ENCODE measurements at regions not wholly inside any gene's neighbourhood (a gene's known extent, or its start where the extent isn't known, plus 50 kb on each side); places are given as distances from the start of the nearest gene placed in this dataset.

DNA sequence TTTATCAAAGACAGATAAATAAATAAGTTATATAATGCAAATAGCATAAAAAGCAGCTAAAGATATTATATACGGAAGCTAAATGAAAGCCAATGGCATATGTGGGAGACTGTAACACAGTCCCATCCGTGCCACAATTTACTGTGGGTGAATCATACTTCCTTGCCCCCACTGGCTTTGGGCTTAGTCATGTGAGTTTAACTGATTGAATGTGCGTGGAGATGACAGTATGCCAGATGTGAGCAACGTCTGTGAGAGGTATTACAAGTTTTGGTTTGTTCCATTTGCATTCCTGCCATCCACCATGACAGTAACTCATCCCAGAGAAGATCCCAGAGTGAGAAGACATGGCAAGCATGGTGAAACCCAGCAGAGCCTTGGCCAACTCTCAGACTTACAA, 340.0 kb downstream of the SUCLA2 start:
- TF ChIP-seq, protein P1, sequence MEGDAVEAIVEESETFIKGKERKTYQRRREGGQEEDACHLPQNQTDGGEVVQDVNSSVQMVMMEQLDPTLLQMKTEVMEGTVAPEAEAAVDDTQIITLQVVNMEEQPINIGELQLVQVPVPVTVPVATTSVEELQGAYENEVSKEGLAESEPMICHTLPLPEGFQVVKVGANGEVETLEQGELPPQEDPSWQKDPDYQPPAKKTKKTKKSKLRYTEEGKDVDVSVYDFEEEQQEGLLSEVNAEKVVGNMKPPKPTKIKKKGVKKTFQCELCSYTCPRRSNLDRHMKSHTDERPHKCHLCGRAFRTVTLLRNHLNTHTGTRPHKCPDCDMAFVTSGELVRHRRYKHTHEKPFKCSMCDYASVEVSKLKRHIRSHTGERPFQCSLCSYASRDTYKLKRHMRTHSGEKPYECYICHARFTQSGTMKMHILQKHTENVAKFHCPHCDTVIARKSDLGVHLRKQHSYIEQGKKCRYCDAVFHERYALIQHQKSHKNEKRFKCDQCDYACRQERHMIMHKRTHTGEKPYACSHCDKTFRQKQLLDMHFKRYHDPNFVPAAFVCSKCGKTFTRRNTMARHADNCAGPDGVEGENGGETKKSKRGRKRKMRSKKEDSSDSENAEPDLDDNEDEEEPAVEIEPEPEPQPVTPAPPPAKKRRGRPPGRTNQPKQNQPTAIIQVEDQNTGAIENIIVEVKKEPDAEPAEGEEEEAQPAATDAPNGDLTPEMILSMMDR (IDR thresholded peaks at IDR 0.05), result no peak
- no peak for TF ChIP-seq ZFX (IDR thresholded peaks at IDR 0.05; ENCODE audit: borderline replicate concordance)
- no peak overlapping the region for H3K27ac ChIP-seq

DNA sequence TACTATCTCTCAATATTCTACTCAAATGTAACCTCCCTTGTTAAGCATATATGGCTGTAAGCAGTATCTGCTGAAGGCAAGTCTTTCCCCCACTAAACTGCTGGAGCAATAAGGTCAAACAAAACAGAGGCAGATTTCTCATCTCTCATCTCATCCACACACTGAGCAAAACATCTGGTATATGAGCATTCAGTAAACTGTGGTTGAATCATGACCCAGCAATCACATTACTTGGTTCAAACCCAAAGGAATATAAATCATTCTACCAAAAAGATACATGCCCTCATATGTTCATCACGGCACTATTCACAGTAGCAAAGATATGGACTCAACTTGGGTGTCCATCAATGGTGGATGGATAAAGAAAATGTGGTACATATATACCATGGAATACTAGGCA, 344.4 kb downstream of the SUCLA2 start:
- TF ChIP-seq, protein P1 (IDR thresholded peaks at IDR 0.05), result no peak
- TF ChIP-seq ZFX (IDR thresholded peaks at IDR 0.05; ENCODE audit: borderline replicate concordance), result no peak
- H3K27ac ChIP-seq, result no peak overlapping the region

DNA sequence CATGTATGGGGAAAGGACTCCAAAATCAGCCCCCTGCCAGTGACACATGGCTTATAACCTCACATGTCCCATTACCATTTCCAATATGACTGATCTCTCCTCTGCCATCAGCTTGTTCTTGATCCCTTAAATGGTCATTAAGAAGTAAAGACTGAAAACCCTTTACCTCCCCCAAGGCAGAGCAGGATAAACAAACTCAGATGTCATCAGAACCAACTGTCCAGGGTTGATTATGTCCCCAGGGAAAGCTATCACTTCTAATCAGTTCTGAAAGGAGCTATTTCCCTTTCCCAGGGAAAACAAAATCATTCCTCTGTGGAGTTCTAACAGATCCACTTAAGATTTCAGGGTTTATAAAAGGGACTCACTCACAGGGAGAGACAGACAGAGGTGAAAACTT, 350.9 kb downstream of the SUCLA2 start:
- TF ChIP-seq, protein P1 (IDR thresholded peaks at IDR 0.05), result no peak
- no peak for TF ChIP-seq ZFX (IDR thresholded peaks at IDR 0.05; ENCODE audit: borderline replicate concordance)
- H3K27ac ChIP-seq, result no peak overlapping the region

DNA sequence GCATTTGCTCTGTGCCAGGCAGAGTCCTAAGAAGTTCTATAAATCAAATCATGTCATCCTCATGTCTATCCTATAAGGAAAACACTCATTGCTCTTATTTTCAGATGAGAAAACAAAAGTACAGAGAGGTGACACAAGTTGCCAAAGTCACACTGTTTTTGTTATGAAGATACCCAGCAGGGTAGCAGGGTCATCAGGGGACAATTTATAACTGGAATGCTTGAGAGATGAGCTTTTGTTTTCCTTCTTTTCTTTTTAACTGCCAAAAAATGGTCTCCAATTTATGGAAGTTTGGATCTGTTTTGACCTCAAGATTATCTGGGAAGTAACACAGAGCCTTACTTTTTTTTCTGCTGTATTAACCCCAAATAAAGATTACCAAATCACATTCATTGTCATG, 354.1 kb downstream of the SUCLA2 start:
- TF ChIP-seq, protein P1 (IDR thresholded peaks at IDR 0.05), result no peak
- H3K27ac ChIP-seq, result no peak overlapping the region

DNA sequence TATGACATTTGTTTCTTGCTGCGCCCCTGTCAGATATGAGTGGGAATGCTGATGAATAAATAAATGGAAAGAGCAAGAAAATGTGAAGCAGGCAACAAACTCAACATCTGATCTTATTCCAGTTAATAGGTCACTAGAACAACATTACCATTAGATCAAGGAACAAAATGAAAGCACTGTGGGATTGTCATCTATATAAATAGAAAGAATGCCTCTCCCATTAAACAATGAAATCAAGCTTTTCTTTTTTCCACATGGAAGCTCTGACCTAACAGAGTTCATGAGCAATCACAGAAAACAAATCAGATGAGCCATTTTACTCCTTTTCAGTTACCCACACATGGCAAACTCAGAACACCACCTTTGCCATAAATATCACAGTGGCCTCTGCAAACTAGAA, 354.8 kb downstream of the SUCLA2 start:
- TF ChIP-seq ZFX (IDR thresholded peaks at IDR 0.05; ENCODE audit: borderline replicate concordance), result no peak
- TF ChIP-seq, protein P1 (IDR thresholded peaks at IDR 0.05), result no peak

DNA sequence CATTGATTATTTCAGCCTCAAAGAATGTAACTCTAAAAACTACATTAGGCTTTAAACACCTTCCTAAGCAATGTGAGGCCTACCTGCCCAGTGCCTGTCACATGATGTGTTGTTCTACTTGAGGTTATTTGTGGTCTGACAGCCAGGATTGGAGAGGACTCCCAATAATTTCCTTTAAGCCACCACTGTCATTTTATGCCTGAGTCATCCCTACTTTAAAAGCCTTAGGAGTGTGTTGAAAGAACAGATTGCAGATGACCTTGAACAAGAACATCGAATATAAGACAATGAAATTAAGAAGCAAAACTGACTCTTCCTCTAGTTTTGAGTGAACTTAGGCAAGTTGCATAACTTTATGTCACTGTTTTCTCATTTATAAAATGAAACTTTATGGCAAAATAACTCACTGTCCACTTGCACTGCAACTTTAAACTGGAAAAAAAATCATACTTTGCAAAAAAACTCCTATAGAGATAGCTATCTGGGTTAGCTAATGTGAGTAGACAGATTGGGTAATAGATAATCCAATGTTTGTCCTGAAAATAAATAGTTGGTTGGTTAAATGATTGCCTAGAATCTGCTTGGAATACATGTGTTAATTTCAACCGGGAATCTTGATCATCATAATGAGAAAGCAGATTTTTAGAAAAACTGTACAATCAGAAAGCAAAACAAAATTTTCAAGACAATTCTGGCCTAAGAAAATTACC, 361.2 kb downstream of the SUCLA2 start:
- TF ChIP-seq ZFX (IDR thresholded peaks at IDR 0.05; ENCODE audit: borderline replicate concordance), result no peak
- TF ChIP-seq, protein P1 (IDR thresholded peaks at IDR 0.05), result no peak
- no peak overlapping the region for H3K27ac ChIP-seq

More for the DNA sequence above, 354.8 kb downstream of the SUCLA2 start:
- H3K27ac ChIP-seq, result no peak overlapping the region

DNA sequence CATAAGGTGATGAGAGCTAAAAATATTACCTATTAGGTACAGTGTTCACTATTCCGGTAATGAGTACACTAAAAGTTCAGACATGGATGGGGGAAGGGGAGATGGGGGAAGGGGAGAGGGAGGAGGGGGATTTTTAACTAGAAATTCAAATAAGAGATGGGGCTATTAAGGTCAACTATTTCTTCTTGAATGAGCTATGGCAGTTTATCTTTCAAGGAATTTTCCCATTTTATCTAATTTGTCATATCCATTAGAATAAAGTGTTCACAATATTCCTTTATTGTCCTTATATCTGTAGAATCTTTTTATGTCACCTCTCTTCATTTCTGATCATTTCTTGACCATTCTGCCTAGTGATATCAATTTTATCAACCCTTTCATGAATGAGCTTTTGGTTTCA, 362.4 kb downstream of the SUCLA2 start:
- no peak overlapping the region for H3K27ac ChIP-seq
- TF ChIP-seq ZFX (IDR thresholded peaks at IDR 0.05; ENCODE audit: borderline replicate concordance), result no peak
- TF ChIP-seq, protein P1 (IDR thresholded peaks at IDR 0.05), result no peak

Measured in 22Rv1 (cell line).